Upper lobe of left lung (tissue), 6 donors: ENCODE measurements at regions not wholly inside any gene's neighbourhood (a gene's known extent, or its start where the extent isn't known, plus 50 kb on each side); places are given as distances from the start of the nearest gene placed in this dataset.

Experiments
- ATAC-seq, 2 donors: fragments of 200-7000 bp; cut with Tn5 transposase; one replicate each; pipeline ENCODE4 v1.9.1; 2022; ENCODE audit warnings: mild to moderate bottlenecking in 2 of 2, moderate library complexity in 2 of 2; ENCODE audit not compliant: low FRiP score in 2 of 2
- DNase-seq, 2 donors: peaks; one replicate each; pipeline ENCODE4 v3.0.0-alpha.2; 2019 to 2020
- H3K27ac ChIP-seq, 4 donors: fragments of 200-600 bp; sonication (generic); one replicate each; pipeline ENCODE4 v1.5.1; 2016 to 2019
- H3K27me3 ChIP-seq, 4 donors: fragments of 200-600 bp; sonication (generic); one replicate each; pipeline ENCODE4 v1.5.1; 2017 to 2019
- H3K36me3 ChIP-seq, 4 donors: fragments of 200-600 bp; sonication (generic); one replicate each; pipeline ENCODE4 v1.5.1; 2016 to 2019
- H3K4me1 ChIP-seq, 4 donors: fragments of 200-600 bp; sonication (generic); one replicate each; pipeline ENCODE4 v1.5.1; 2018 to 2019
- H3K4me3 ChIP-seq, 4 donors: fragments of 200-600 bp; sonication (generic); one replicate each; pipeline ENCODE4 v1.5.1; 2017 to 2019; ENCODE audit warnings: mild to moderate bottlenecking in 2 of 4, moderate library complexity in 1 of 4
- H3K9me3 ChIP-seq, 4 donors: fragments of 200-600 bp; sonication (generic); one replicate each; pipeline ENCODE4 v1.5.1; 2018 to 2019
- EP300 ChIP-seq, 4 donors: sonication (generic); formaldehyde crosslinking; IDR thresholded peaks; one replicate each; pipeline ENCODE4 v1.5.1; 2017; ENCODE audit warnings: antibody characterized with exemption in 4 of 4, control low read depth in 2 of 4
- POLR2A ChIP-seq, 4 donors: fragments of 450-650 bp; IDR thresholded peaks; one replicate each; pipeline ENCODE4 v1.5.1; 2016 to 2017; ENCODE audit warnings: antibody characterized with exemption in 4 of 4, mild to moderate bottlenecking in 2 of 4
- POLR2AphosphoS5 ChIP-seq, 2 donors: sonication (generic); formaldehyde crosslinking; IDR thresholded peaks; one replicate each; pipeline ENCODE4 v1.5.1; 2017; ENCODE audit warnings: antibody characterized with exemption in 2 of 2
- WGBS, 2 donors: methylation state at CpG; one replicate each; pipeline ENCODE4 v1.1.5; 2017 to 2018; 5-methylcytosine and 5-hydroxymethylcytosine counted together
- TF ChIP-seq, protein P1 (sequence below), 6 experiments: fragments of 450-650 bp in 4 of 6; fragments of 200-600 bp in 2 of 6; sonication (generic) in 2 of 6; IDR thresholded peaks; one replicate each; pipeline ENCODE4 v1.5.1; 2016 to 2019; ENCODE audit warnings: antibody characterized with exemption in 6 of 6
- donor health status: DM: no; HTN: no; CAD: no; lungs with moderate emphysema.
- donor health status: DM: no; HTN: yes; CAD: no; lungs with severe emphysema.

DNA sequence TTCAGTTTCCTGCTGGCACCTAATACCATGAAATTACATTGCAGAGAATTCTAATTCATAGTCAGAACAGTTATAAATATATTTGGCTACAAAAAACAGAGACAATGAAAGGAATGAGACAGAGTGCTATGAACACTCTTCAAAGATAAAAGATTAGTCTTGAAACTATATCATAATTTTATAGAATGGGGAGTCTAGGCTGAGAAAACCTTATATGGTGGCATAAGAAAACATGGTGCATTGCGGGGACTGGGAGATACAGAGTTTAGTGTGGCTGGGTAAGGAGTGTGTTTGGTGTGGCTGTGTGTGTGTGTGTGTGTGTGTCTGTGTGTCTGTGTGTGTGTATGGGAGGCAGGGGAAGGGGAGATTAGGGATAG lies 64.5 kb upstream of the CTLA4 start:
- H3K4me1 ChIP-seq: peaks cover 0 to 12% (median 2%) of the 10 kb centered on the region in 4 donors
- no peak for DNase-seq
- H3K36me3 ChIP-seq: no peaks in the 10 kb centered on the region
- peaks cover 0 to 9% (median 5%) of the 10 kb centered on the region in 4 donors for H3K9me3 ChIP-seq
- H3K4me3 ChIP-seq: no peak overlapping the region
- ATAC-seq: no peak
- TF ChIP-seq POLR2A (IDR thresholded peaks at IDR 0.05): no peak
- H3K27me3 ChIP-seq: no peaks in the 10 kb centered on the region
- H3K27ac ChIP-seq: peak overlapping the region in 1 of 4 donors; percentile 24
- 97 to 100% methylated on average over 1 of the region's 1 CpG for WGBS, 2 donors

DNA sequence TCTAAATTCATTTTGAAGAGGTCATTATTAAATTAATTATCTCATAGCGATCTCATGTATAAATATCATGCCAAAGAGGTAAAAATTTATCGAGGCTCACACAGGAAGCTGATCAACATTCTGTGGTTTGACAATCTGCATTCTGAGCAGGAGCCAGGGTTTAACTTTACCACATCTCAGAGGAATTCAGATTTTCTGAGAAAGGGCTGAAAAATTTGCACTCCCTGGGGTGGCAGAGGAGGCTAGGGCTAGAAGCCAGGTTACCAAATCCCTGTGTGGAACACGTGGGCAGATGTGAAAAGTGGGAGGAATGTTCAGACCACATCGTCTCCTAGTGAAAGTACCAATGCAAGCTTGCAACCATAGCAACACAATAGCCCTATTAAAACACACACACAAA lies 63.5 kb upstream of the CTLA4 start:
- Histone ChIP-seq H3K9me3 (peaks cover 0 to 9% (median 5%) of the 10 kb centered on the region in 4 donors), H3K4me3 (no peak overlapping the region), H3K27me3 (no peaks in the 10 kb centered on the region), H3K27ac (peak overlapping the region in 1 of 4 donors; percentile 24), H3K4me1 (peaks cover 0 to 12% (median 4%) of the 10 kb centered on the region in 4 donors), H3K36me3 (no peaks in the 10 kb centered on the region)
- TF ChIP-seq, protein P1, sequence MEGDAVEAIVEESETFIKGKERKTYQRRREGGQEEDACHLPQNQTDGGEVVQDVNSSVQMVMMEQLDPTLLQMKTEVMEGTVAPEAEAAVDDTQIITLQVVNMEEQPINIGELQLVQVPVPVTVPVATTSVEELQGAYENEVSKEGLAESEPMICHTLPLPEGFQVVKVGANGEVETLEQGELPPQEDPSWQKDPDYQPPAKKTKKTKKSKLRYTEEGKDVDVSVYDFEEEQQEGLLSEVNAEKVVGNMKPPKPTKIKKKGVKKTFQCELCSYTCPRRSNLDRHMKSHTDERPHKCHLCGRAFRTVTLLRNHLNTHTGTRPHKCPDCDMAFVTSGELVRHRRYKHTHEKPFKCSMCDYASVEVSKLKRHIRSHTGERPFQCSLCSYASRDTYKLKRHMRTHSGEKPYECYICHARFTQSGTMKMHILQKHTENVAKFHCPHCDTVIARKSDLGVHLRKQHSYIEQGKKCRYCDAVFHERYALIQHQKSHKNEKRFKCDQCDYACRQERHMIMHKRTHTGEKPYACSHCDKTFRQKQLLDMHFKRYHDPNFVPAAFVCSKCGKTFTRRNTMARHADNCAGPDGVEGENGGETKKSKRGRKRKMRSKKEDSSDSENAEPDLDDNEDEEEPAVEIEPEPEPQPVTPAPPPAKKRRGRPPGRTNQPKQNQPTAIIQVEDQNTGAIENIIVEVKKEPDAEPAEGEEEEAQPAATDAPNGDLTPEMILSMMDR (IDR thresholded peaks at IDR 0.05): no peak
- TF ChIP-seq EP300 (IDR thresholded peaks at IDR 0.05) (no peak), POLR2AphosphoS5 (IDR thresholded peaks at IDR 0.05) (no peak), POLR2A (IDR thresholded peaks at IDR 0.05) (no peak)
- 33 to 52% methylated on average over 4 of the region's 4 CpGs for WGBS, 2 donors
- ATAC-seq: peak in 1 of 2 donors; percentile 89
- no peak for DNase-seq

DNA sequence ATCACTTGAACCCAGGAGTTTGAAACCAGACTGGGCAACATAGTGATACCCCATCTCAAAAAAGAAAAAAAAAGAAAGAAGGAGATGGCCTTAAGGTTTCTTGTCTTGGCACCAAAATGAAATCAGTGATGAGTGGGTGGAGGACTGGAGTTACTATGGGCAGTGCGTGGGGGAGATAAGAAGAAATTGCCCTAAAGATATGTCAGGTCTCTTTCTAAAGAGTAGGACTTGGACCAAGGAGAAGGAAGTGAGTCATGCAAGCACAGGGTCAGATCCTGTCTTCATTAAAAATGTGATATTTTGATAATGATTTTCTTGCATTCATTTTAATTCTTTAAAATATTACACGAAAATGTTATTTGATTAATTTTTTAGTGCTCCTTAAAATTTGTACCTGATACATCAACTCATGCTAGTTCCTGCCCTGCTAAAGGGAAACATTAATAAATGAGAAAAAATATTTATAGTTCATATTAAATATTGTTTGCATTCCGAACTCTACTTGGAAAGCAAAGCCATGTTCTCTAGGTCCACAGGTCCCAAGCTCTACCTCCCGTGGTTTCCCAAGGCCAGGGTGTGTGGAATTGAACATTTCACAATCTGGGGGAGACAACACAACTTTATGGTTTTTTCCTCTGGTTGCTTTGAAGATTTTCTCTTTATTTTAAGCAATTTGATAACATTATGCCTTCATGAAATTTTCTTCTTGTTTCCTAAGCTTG lies 62.6 kb upstream of the CTLA4 start:
- WGBS, 2 donors: 86 to 90% methylated on average over 4 of the region's 4 CpGs
- Histone ChIP-seq H3K4me3 (no peak overlapping the region), H3K9me3 (peaks cover 0 to 9% (median 5%) of the 10 kb centered on the region in 4 donors), H3K27me3 (no peaks in the 10 kb centered on the region), H3K4me1 (peaks cover 0 to 12% (median 6%) of the 10 kb centered on the region in 4 donors), H3K36me3 (no peaks in the 10 kb centered on the region), H3K27ac (no peak overlapping the region)
- TF ChIP-seq, protein P1 (IDR thresholded peaks at IDR 0.05): no peak
- TF ChIP-seq POLR2AphosphoS5 (IDR thresholded peaks at IDR 0.05): no peak
- TF ChIP-seq POLR2A (IDR thresholded peaks at IDR 0.05): no peak
- TF ChIP-seq EP300 (IDR thresholded peaks at IDR 0.05): no peak
- ATAC-seq (peak in 1 of 2 donors; percentile 63), DNase-seq (no peak)

DNA sequence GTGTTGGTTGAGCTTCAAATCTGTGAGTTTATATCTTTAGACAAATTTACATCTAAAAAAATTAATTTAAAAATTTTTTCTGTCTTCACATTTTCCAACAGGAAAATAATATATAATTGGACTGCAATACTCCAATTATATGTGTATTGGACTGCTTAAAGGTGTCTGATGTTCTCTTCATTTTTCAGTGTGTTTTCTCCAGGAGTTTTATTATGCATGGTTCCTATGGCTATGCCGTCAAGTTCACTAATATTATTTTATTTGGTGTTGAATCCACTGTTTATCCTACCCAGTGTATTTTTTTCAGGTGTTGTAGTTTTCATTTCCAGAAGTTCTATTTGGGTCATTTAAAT lies 62.1 kb upstream of the CTLA4 start:
- ATAC-seq: no peak
- Histone ChIP-seq H3K4me3 (no peak overlapping the region), H3K27me3 (no peaks in the 10 kb centered on the region), H3K27ac (no peak overlapping the region), H3K36me3 (no peaks in the 10 kb centered on the region), H3K4me1 (peaks cover 0 to 12% (median 6%) of the 10 kb centered on the region in 4 donors), H3K9me3 (peaks cover 0 to 9% (median 5%) of the 10 kb centered on the region in 4 donors)
- TF ChIP-seq POLR2AphosphoS5 (IDR thresholded peaks at IDR 0.05) (no peak), EP300 (IDR thresholded peaks at IDR 0.05) (no peak)
- 97% methylated on average over 1 of the region's 1 CpG for WGBS, 2 donors
- no peak for DNase-seq

DNA sequence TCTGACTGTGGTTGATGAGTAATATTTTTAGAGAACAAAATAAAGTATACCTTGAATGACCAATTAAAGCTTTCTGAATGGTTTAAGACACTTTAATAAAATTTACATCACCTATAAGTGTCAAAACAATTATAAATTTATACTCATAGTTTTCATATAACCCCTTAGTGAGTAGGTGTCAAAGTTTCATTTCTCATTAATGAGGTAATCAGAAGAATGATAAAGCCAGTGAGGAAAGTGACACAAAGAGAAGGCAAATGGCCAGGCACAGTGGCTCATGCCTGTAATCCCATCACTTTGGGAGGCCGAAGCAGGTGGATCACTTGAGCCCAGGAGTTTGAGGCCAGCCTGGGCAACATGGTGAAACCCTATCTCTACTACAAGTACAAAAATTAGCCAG lies 60.8 kb upstream of the CTLA4 start:
- no peaks in the 10 kb centered on the region for H3K27me3 ChIP-seq
- no peak overlapping the region for H3K27ac ChIP-seq
- H3K4me1 ChIP-seq: peaks cover 10 to 24% (median 13%) of the 10 kb centered on the region in 4 donors
- ATAC-seq (no peak), DNase-seq (no peak)
- H3K9me3 ChIP-seq: peaks cover 0 to 9% (median 5%) of the 10 kb centered on the region in 4 donors
- TF ChIP-seq EP300 (IDR thresholded peaks at IDR 0.05): no peak
- TF ChIP-seq POLR2AphosphoS5 (IDR thresholded peaks at IDR 0.05): no peak
- TF ChIP-seq, protein P1 (IDR thresholded peaks at IDR 0.05): no peak
- TF ChIP-seq POLR2A (IDR thresholded peaks at IDR 0.05): no peak
- no peak overlapping the region for H3K4me3 ChIP-seq
- no peaks in the 10 kb centered on the region for H3K36me3 ChIP-seq
- 92 to 93% methylated on average over 1 of the region's 1 CpG for WGBS, 2 donors
